SK-N-SH (cell line): ENCODE measurements at regions not wholly inside any gene's neighbourhood (a gene's known extent, or its start where the extent isn't known, plus 50 kb on each side); places are given as distances from the start of the nearest gene placed in this dataset.

Experiments used
- EP300 ChIP-seq, 2 experiments: IDR thresholded peaks; 2 replicates each; pipeline versions ENCODE4 v1.4.0 to v1.6.1; 2012; ENCODE audit warnings: borderline replicate concordance in 1 of 2, low read depth in 1 of 2, low read length in 1 of 2
- JUND ChIP-seq: IDR thresholded peaks from 2 replicates; pipeline ENCODE4 v1.4.0; 2012
- MAX ChIP-seq: IDR thresholded peaks from 2 replicates; pipeline ENCODE4 v1.4.0; 2012; ENCODE audit warnings: low read depth
- MEF2A ChIP-seq: IDR thresholded peaks from 2 replicates; pipeline ENCODE4 v1.4.0; 2012; ENCODE audit warnings: low read depth, borderline replicate concordance
- MXI1 ChIP-seq: IDR thresholded peaks from 2 replicates; pipeline ENCODE4 v1.6.1; 2012; ENCODE audit warnings: mild to moderate bottlenecking, low read depth, low read length, improper control_type of control experiment
- NFIC ChIP-seq: IDR thresholded peaks from 2 replicates; pipeline ENCODE4 v1.4.0; 2012; ENCODE audit warnings: borderline replicate concordance
- TF ChIP-seq, protein P1 (sequence below): fragments of 200-600 bp; sonication (generic); IDR thresholded peaks from 2 replicates; pipeline ENCODE4 v1.6.1; 2017; ENCODE audit warnings: antibody characterized with exemption, mild to moderate bottlenecking, moderate library complexity

- TF ChIP-seq, protein P1, sequence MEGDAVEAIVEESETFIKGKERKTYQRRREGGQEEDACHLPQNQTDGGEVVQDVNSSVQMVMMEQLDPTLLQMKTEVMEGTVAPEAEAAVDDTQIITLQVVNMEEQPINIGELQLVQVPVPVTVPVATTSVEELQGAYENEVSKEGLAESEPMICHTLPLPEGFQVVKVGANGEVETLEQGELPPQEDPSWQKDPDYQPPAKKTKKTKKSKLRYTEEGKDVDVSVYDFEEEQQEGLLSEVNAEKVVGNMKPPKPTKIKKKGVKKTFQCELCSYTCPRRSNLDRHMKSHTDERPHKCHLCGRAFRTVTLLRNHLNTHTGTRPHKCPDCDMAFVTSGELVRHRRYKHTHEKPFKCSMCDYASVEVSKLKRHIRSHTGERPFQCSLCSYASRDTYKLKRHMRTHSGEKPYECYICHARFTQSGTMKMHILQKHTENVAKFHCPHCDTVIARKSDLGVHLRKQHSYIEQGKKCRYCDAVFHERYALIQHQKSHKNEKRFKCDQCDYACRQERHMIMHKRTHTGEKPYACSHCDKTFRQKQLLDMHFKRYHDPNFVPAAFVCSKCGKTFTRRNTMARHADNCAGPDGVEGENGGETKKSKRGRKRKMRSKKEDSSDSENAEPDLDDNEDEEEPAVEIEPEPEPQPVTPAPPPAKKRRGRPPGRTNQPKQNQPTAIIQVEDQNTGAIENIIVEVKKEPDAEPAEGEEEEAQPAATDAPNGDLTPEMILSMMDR, result peak; percentile 80
- TF ChIP-seq MXI1 (no peak), EP300 (IDR thresholded peaks at IDR 0.05; ENCODE audit: borderline replicate concordance in 1 of 2, low read depth in 1 of 2, low read length in 1 of 2) (no peak), MAX (no peak), MEF2A (no peak), NFIC (no peak), JUND (no peak)
Observed at GRCh38 chr9:33623658-33624586, 99.9 kb downstream of the ANKRD18B start.
